Neural cell (in vitro differentiated cells): ENCODE measurements at regions not wholly inside any gene's neighbourhood (a gene's known extent, or its start where the extent isn't known, plus 50 kb on each side); places are given as distances from the start of the nearest gene placed in this dataset.

Source experiments
- small RNA-seq, 3 experiments: library from RNA; depleted of rRNA; stranded (forward); fragments of <200 nt; gene quantifications; one replicate each; pipeline ENCODE3, GENCODE V24; 2012

Small RNA genes in the stretch of these regions (small RNA-seq; reads per million reads assigned to genes)
- gene AC022878.1: 0 reads per million in 3 experiments
